Heart right ventricle (tissue), 16 donors: ENCODE measurements at regions not wholly inside any gene's neighbourhood (a gene's known extent, or its start where the extent isn't known, plus 50 kb on each side); places are given as distances from the start of the nearest gene placed in this dataset.

Experiments
- ATAC-seq, 8 donors: fragments of 200-7000 bp; cut with Tn5 transposase; one replicate each; pipeline ENCODE4 v1.9.1; 2020; ENCODE audit warnings: mild to moderate bottlenecking in 8 of 8, moderate library complexity in 8 of 8, moderate number of reproducible peaks in 1 of 8
- DNase-seq, 2 donors: peaks; one replicate each; pipeline ENCODE4 v3.0.0-alpha.2; 2020
- H3K27ac ChIP-seq, 10 donors: fragments of 200-600 bp; sonication (generic) in 2 of 10; one replicate each; pipeline versions ENCODE4 v1.5.0 to v1.8.0; 2020 to 2022; ENCODE audit warnings: mild to moderate bottlenecking in 3 of 10
- H3K27me3 ChIP-seq, 7 donors: fragments of 200-600 bp; one replicate each; pipeline ENCODE4 v1.8.0; 2021 to 2022; ENCODE audit warnings: mild to moderate bottlenecking in 2 of 7
- H3K36me3 ChIP-seq, 9 donors: fragments of 200-600 bp; sonication (generic) in 1 of 9; one replicate each; pipeline versions ENCODE4 v1.5.0 to v1.8.0; 2020 to 2022; ENCODE audit warnings: mild to moderate bottlenecking in 2 of 9
- H3K4me1 ChIP-seq, 9 donors: fragments of 200-600 bp; sonication (generic) in 1 of 9; one replicate each; pipeline versions ENCODE4 v1.5.0 to v1.8.0; 2020 to 2022; ENCODE audit warnings: mild to moderate bottlenecking in 4 of 9
- H3K4me3 ChIP-seq, 10 donors: fragments of 200-600 bp; sonication (generic) in 2 of 10; one replicate each; pipeline versions ENCODE4 v1.5.0 to v1.8.0; 2020 to 2022; ENCODE audit warnings: mild to moderate bottlenecking in 7 of 10, moderate library complexity in 2 of 10
- H3K9me3 ChIP-seq, 11 donors: fragments of 200-600 bp in 10 of 11; sonication (generic) in 2 of 11; one replicate each; pipeline versions ENCODE4 v1.5.0 to v1.8.0; 2013 to 2022; ENCODE audit warnings: mild to moderate bottlenecking in 2 of 11, control low read depth in 1 of 11, moderate library complexity in 1 of 11
- CTCF ChIP-seq, 9 donors: fragments of 200-600 bp; sonication (generic) in 2 of 9; IDR thresholded peaks; one replicate each; pipeline versions ENCODE4 v1.5.0 to v1.8.0; 2021 to 2022; ENCODE audit warnings: antibody characterized with exemption in 9 of 9, mild to moderate bottlenecking in 5 of 9, moderate library complexity in 1 of 9
- WGBS, 2 donors: extraction: QIAGEN DNeasy Blood & Tissue Kit; methylation state at CpG; one replicate each; pipeline ENCODE4 v1.1.7; 2013; ENCODE audit warnings: inconsistent platforms in 1 of 2; 5-methylcytosine and 5-hydroxymethylcytosine counted together
- intact Hi-C, 10 donors: fragments of 100-400 bp; cut with DNase I; formaldehyde crosslinking; loops; one replicate each; pipeline versions ENCODE4 v1.11.1 to v1.14.2; 2022
- donor health status: Arrhythmogenic right ventricular cardiomyopathy.
- donor health status: ischemic (EF 13 %, LVEDD 7.1; RV severe dilation, severe dysfunction).
- donor health status: healthy with polysubstance abuse.
- donor health status: DM: no; HTN: yes; CAD: no.
- donor health status: DM: no; HTN: no; CAD: no.
- donor health status: ischemic (EF 25% LVEDD 6.9; RV normal size, moderate dysfunction).
- donor health status: ischemic (EF 25% LVEDD 5.7; RV mildly dilated, moderate dysfunction).
- donor health status: healthy.
- donor health status: DM: yes; HTN: yes; CAD: no.
- donor health status: Ischemic cardiomyopathy.
- donor health status: ischemic (EF 35%, LVEDD 5.7; RV mildly dilated, moderate dysfunction).
- donor health status: nonischemic (EF 11% LVEDD 7.7; RV severe dilation, severe dysfunction).
- donor health status: DM: yes; HTN: yes; CAD: no.
- donor health status: PGD.
- donor health status: ischemic (EF 29% LVEDD 5.4; RV normal size, mild dysfunction).
- donor health status: nonischemic (EF 23%, LVEDD 6.1; RV moderate dilation, normal function).

- Histone ChIP-seq H3K27me3 (no peaks in the 10 kb centered on the region), H3K4me1 (no peaks in the 10 kb centered on the region), H3K9me3 (no peaks in the 10 kb centered on the region), H3K27ac (no peak overlapping the region), H3K4me3 (no peak overlapping the region), H3K36me3 (no peaks in the 10 kb centered on the region)
- intact Hi-C loops, result no loop called here
- ATAC-seq (no peak), DNase-seq (no peak)
- no peak for TF ChIP-seq CTCF (IDR thresholded peaks at IDR 0.05)
- 87 to 93% methylated on average over 2 of the region's 2 CpGs for WGBS, 2 donors
Measured at GRCh38 chr4:108427946-108428485, 192.4 kb upstream of the RPL34 start.

- no peaks in the 10 kb centered on the region for H3K27me3 ChIP-seq
- intact Hi-C loops, result no loop called here
Measured at GRCh38 chr4:108426493-108426892, 193.9 kb upstream of the RPL34 start.

GRCh38 chr4:108425988-108426387 is 194.4 kb upstream of the RPL34 start:
- Histone ChIP-seq H3K9me3 (peaks cover 0 to 6% (median 0%) of the 10 kb centered on the region in 11 donors), H3K4me3 (no peak overlapping the region), H3K27me3 (no peaks in the 10 kb centered on the region), H3K4me1 (no peaks in the 10 kb centered on the region), H3K27ac (no peak overlapping the region), H3K36me3 (no peaks in the 10 kb centered on the region)
- intact Hi-C loops, result no loop called here
- no peak for ATAC-seq
- no peak for TF ChIP-seq CTCF (IDR thresholded peaks at IDR 0.05)
- no peak for DNase-seq
- WGBS, 2 donors, result 86 to 91% methylated on average over 3 of the region's 3 CpGs

More at GRCh38 chr4:108426493-108426892, 193.9 kb upstream of the RPL34 start:
- WGBS, 2 donors, result 86 to 87% methylated on average over 3 of the region's 3 CpGs
- H3K9me3 ChIP-seq, result peaks cover 0 to 6% (median 0%) of the 10 kb centered on the region in 11 donors
- no peak overlapping the region for H3K4me3 ChIP-seq
- no peaks in the 10 kb centered on the region for H3K4me1 ChIP-seq
- no peak for DNase-seq
- TF ChIP-seq CTCF (IDR thresholded peaks at IDR 0.05), result no peak
- H3K27ac ChIP-seq, result no peak overlapping the region
- H3K36me3 ChIP-seq, result no peaks in the 10 kb centered on the region
- ATAC-seq, result no peak

- DNase-seq (no peak), ATAC-seq (no peak)
- Histone ChIP-seq H3K4me3 (no peak overlapping the region), H3K36me3 (no peaks in the 10 kb centered on the region), H3K9me3 (peaks cover 0 to 10% (median 0%) of the 10 kb centered on the region in 11 donors), H3K27ac (no peak overlapping the region), H3K27me3 (no peaks in the 10 kb centered on the region), H3K4me1 (no peaks in the 10 kb centered on the region)
- intact Hi-C loops, result no loop called here
- 64 to 83% methylated on average over 1 of the region's 1 CpG for WGBS, 2 donors
- TF ChIP-seq CTCF (IDR thresholded peaks at IDR 0.05), result no peak
Measured at GRCh38 chr4:108417923-108418322, 202.5 kb upstream of the RPL34 start.
